ENCODE measurements at regions not wholly inside any gene's neighbourhood (a gene's known extent, or its start where the extent isn't known, plus 50 kb on each side); places are given as distances from the start of the nearest gene placed in this dataset.
"Not testable (repeated sequence)": the region's sequence is repeated elsewhere in the genome, so short reads cannot be mapped to it uniquely, and the experiment has no call there.

GRCh38 chr6:144434308-144434990, 149.3 kb downstream of the UTRN start:
- Histone ChIP-seq H3K36me3 (peaks cover 36% of the 10 kb centered on the region), H3K27ac (no peak overlapping the region), H3K9me3 (no peaks in the 10 kb centered on the region), H3K4me1 (peaks cover 0 to 14% of the 10 kb centered on the region in 2 donors), H3K4me3 (no peak overlapping the region), H3K27me3 (no peaks in the 10 kb centered on the region)
- TF ChIP-seq CTCF (IDR thresholded peaks at IDR 0.05): no peak
- no peak for DNase-seq (ENCODE audit: low spot score)

- no peak for DNase-seq (ENCODE audit: low spot score)
- H3K4me1 ChIP-seq: peaks cover 0 to 14% of the 10 kb centered on the region in 2 donors
- no peaks in the 10 kb centered on the region for H3K9me3 ChIP-seq
- H3K27me3 ChIP-seq: no peaks in the 10 kb centered on the region
- peaks cover 48% of the 10 kb centered on the region for H3K36me3 ChIP-seq
- H3K4me3 ChIP-seq: no peak overlapping the region
- H3K27ac ChIP-seq: peak overlapping the region in 1 of 2 donors; percentile 7
- TF ChIP-seq CTCF (IDR thresholded peaks at IDR 0.05): no peak
Measured at GRCh38 chr6:144435602-144436426, 150.7 kb downstream of the UTRN start.

GRCh38 chr6:144437105-144437504, 152.0 kb downstream of the UTRN start:
- no peak overlapping the region for H3K27ac ChIP-seq
- no peak for TF ChIP-seq CTCF (IDR thresholded peaks at IDR 0.05)

GRCh38 chr6:144438103-144438502, 153.0 kb downstream of the UTRN start:
- Histone ChIP-seq H3K27ac (no peak overlapping the region), H3K4me3 (no peak overlapping the region)
- DNase-seq (ENCODE audit: low spot score): no peak

More at GRCh38 chr6:144437105-144437504, 152.0 kb downstream of the UTRN start:
- peaks cover 0 to 14% of the 10 kb centered on the region in 2 donors for H3K4me1 ChIP-seq
- no peak for DNase-seq (ENCODE audit: low spot score)
- no peaks in the 10 kb centered on the region for H3K9me3 ChIP-seq
- peaks cover 51% of the 10 kb centered on the region for H3K36me3 ChIP-seq
- H3K4me3 ChIP-seq: no peak overlapping the region
- no peaks in the 10 kb centered on the region for H3K27me3 ChIP-seq

GRCh38 chr6:144439016-144439415, 153.9 kb downstream of the UTRN start:
- Histone ChIP-seq H3K4me3 (no peak overlapping the region), H3K9me3 (no peaks in the 10 kb centered on the region), H3K27me3 (no peaks in the 10 kb centered on the region), H3K27ac (no peak overlapping the region), H3K36me3 (peaks cover 62% of the 10 kb centered on the region), H3K4me1 (peaks cover 0 to 14% of the 10 kb centered on the region in 2 donors)
- no peak for DNase-seq (ENCODE audit: low spot score)
- TF ChIP-seq CTCF (IDR thresholded peaks at IDR 0.05): no peak

More at GRCh38 chr6:144438103-144438502, 153.0 kb downstream of the UTRN start:
- no peaks in the 10 kb centered on the region for H3K27me3 ChIP-seq
- peaks cover 60% of the 10 kb centered on the region for H3K36me3 ChIP-seq
- peaks cover 0 to 14% of the 10 kb centered on the region in 2 donors for H3K4me1 ChIP-seq
- TF ChIP-seq CTCF (IDR thresholded peaks at IDR 0.05): no peak
- H3K9me3 ChIP-seq: no peaks in the 10 kb centered on the region

GRCh38 chr6:144441801-144442200, 156.7 kb downstream of the UTRN start:
- not testable (repeated sequence) for H3K4me3 ChIP-seq; DNase-seq (ENCODE audit: low spot score); H3K9me3 ChIP-seq; H3K27me3 ChIP-seq; H3K4me1 ChIP-seq; H3K27ac ChIP-seq
- H3K36me3 ChIP-seq: peaks cover 79% of the 10 kb centered on the region
